Hematopoietic multipotent progenitor cell (in vitro differentiated cells): ENCODE measurements at regions not wholly inside any gene's neighbourhood (a gene's known extent, or its start where the extent isn't known, plus 50 kb on each side); places are given as distances from the start of the nearest gene placed in this dataset.

Experiments used
- DNase-seq, 3 donors: peaks; one replicate each; pipeline ENCODE4 v3.0.0-alpha.2; 2011 to 2015; ENCODE audit warnings: low read depth in 2 of 3, low spot score in 2 of 3

GRCh38 chr20:1811621-1812498 lies 83.3 kb upstream of the SIRPA start:
- DNase-seq, result no peak

- DNase-seq, result peak in 2 of 3 donors; percentile 64 to 65
Observed at GRCh38 chr20:1810926-1811620, 84.1 kb upstream of the SIRPA start.

- DNase-seq, result no peak
Observed at GRCh38 chr20:1810572-1810925, 84.7 kb upstream of the SIRPA start.

GRCh38 chr20:1809611-1810510 lies 85.3 kb upstream of the SIRPA start:
- DNase-seq, result no peak

- DNase-seq, result no peak
Observed at GRCh38 chr20:1809131-1809572, 86.1 kb upstream of the SIRPA start.

GRCh38 chr20:1808101-1808500 lies 87.1 kb upstream of the SIRPA start:
- no peak for DNase-seq

GRCh38 chr20:1807394-1807793 lies 87.8 kb upstream of the SIRPA start:
- DNase-seq, result no peak

GRCh38 chr20:1806456-1806855 lies 88.8 kb upstream of the SIRPA start:
- no peak for DNase-seq

GRCh38 chr20:1805816-1806215 lies 89.4 kb upstream of the SIRPA start:
- DNase-seq, result no peak

GRCh38 chr20:1805161-1805581 lies 90.0 kb upstream of the SIRPA start:
- DNase-seq, result no peak

GRCh38 chr20:1804554-1804956 lies 90.7 kb upstream of the SIRPA start:
- DNase-seq, result no peak

GRCh38 chr20:1803932-1804501 lies 91.2 kb upstream of the SIRPA start:
- DNase-seq, result no peak

GRCh38 chr20:1803061-1803931 lies 91.9 kb upstream of the SIRPA start:
- DNase-seq, result peak in 2 of 3 donors; percentile 90 to 94

GRCh38 chr20:1802385-1803060 lies 92.7 kb upstream of the SIRPA start:
- peak in 2 of 3 donors; percentile 85 to 86 for DNase-seq

GRCh38 chr20:1801929-1802306 lies 93.3 kb upstream of the SIRPA start:
- DNase-seq, result no peak

- DNase-seq, result no peak
Observed at GRCh38 chr20:1801225-1801928, 93.8 kb upstream of the SIRPA start.

GRCh38 chr20:1800777-1801176 lies 94.4 kb upstream of the SIRPA start:
- DNase-seq, result peak in 1 of 3 donors; percentile 30

GRCh38 chr20:1800180-1800579 lies 95.0 kb upstream of the SIRPA start:
- DNase-seq, result no peak
